HUES48 (cell line): ENCODE measurements at regions not wholly inside any gene's neighbourhood (a gene's known extent, or its start where the extent isn't known, plus 50 kb on each side); places are given as distances from the start of the nearest gene placed in this dataset.

Source experiments
- H3K27ac ChIP-seq: one replicate; pipeline ENCODE4 v1.7.0; 2013; ENCODE audit warnings: low read depth, low read length, inconsistent platforms
- H3K27me3 ChIP-seq: 2 replicates; pipeline ENCODE4 v1.6.1; 2013; ENCODE audit warnings: mild to moderate bottlenecking, low read length; ENCODE audit not compliant: control insufficient read depth, insufficient read depth
- H3K36me3 ChIP-seq: 2 replicates; pipeline ENCODE4 v1.6.1; 2013; ENCODE audit warnings: low read length; ENCODE audit not compliant: control insufficient read depth, insufficient read depth
- H3K4me1 ChIP-seq: 2 replicates; pipeline ENCODE4 v1.6.1; 2013; ENCODE audit warnings: mild to moderate bottlenecking, low read length; ENCODE audit not compliant: control insufficient read depth, insufficient read depth
- H3K4me3 ChIP-seq: 2 replicates; pipeline ENCODE4 v1.5.1; 2013; ENCODE audit warnings: mild to moderate bottlenecking, low read depth, low read length
- H3K9ac ChIP-seq: 2 replicates; pipeline ENCODE4 v1.6.1; 2013; ENCODE audit warnings: mild to moderate bottlenecking, low read depth, low read length, moderate library complexity
- H3K9me3 ChIP-seq: 2 replicates; pipeline ENCODE4 v1.6.1; 2013; ENCODE audit warnings: low read length; ENCODE audit not compliant: control insufficient read depth, insufficient read depth

- no peaks in the 10 kb centered on the region for H3K9me3 ChIP-seq
- H3K9ac ChIP-seq: no peak overlapping the region
- H3K36me3 ChIP-seq: no peaks in the 10 kb centered on the region
- H3K4me1 ChIP-seq: no peaks in the 10 kb centered on the region
- H3K27ac ChIP-seq: no peak overlapping the region
- H3K27me3 ChIP-seq: no peaks in the 10 kb centered on the region
- H3K4me3 ChIP-seq: no peak overlapping the region
Observed at GRCh38 chr10:8576911-8577310, 522.4 kb downstream of the GATA3 start.

- H3K4me1 ChIP-seq: no peaks in the 10 kb centered on the region
- H3K36me3 ChIP-seq: no peaks in the 10 kb centered on the region
- H3K27me3 ChIP-seq: no peaks in the 10 kb centered on the region
- H3K27ac ChIP-seq: no peak overlapping the region
- H3K9ac ChIP-seq: no peak overlapping the region
- no peak overlapping the region for H3K4me3 ChIP-seq
- no peaks in the 10 kb centered on the region for H3K9me3 ChIP-seq
Observed at GRCh38 chr10:8577686-8578085, 523.2 kb downstream of the GATA3 start.

- H3K27me3 ChIP-seq: no peaks in the 10 kb centered on the region
- H3K9me3 ChIP-seq: no peaks in the 10 kb centered on the region
- no peaks in the 10 kb centered on the region for H3K4me1 ChIP-seq
- no peaks in the 10 kb centered on the region for H3K36me3 ChIP-seq
- H3K9ac ChIP-seq: no peak overlapping the region
- no peak overlapping the region for H3K4me3 ChIP-seq
- no peak overlapping the region for H3K27ac ChIP-seq
Observed at GRCh38 chr10:8581521-8582225, 527.2 kb downstream of the GATA3 start.

GRCh38 chr10:8583096-8583495, 528.6 kb downstream of the GATA3 start:
- H3K36me3 ChIP-seq: no peaks in the 10 kb centered on the region
- no peak overlapping the region for H3K9ac ChIP-seq
- H3K9me3 ChIP-seq: no peaks in the 10 kb centered on the region
- no peaks in the 10 kb centered on the region for H3K27me3 ChIP-seq
- no peak overlapping the region for H3K4me3 ChIP-seq
- H3K27ac ChIP-seq: no peak overlapping the region
- H3K4me1 ChIP-seq: no peaks in the 10 kb centered on the region

GRCh38 chr10:8584666-8585065, 530.2 kb downstream of the GATA3 start:
- Histone ChIP-seq H3K4me3 (no peak overlapping the region), H3K27ac (no peak overlapping the region), H3K36me3 (no peaks in the 10 kb centered on the region), H3K9ac (no peak overlapping the region), H3K4me1 (no peaks in the 10 kb centered on the region), H3K9me3 (no peaks in the 10 kb centered on the region), H3K27me3 (no peaks in the 10 kb centered on the region)

GRCh38 chr10:8586504-8586903, 532.0 kb downstream of the GATA3 start:
- Histone ChIP-seq H3K4me1 (no peaks in the 10 kb centered on the region), H3K9me3 (no peaks in the 10 kb centered on the region), H3K9ac (no peak overlapping the region), H3K4me3 (no peak overlapping the region), H3K36me3 (no peaks in the 10 kb centered on the region), H3K27me3 (no peaks in the 10 kb centered on the region), H3K27ac (no peak overlapping the region)

- Histone ChIP-seq H3K4me1 (no peaks in the 10 kb centered on the region), H3K9ac (no peak overlapping the region), H3K4me3 (no peak overlapping the region), H3K36me3 (no peaks in the 10 kb centered on the region), H3K27me3 (no peaks in the 10 kb centered on the region), H3K27ac (no peak overlapping the region), H3K9me3 (no peaks in the 10 kb centered on the region)
Observed at GRCh38 chr10:8588135-8588534, 533.6 kb downstream of the GATA3 start.

GRCh38 chr10:8590518-8590917, 536.0 kb downstream of the GATA3 start:
- no peaks in the 10 kb centered on the region for H3K27me3 ChIP-seq
- no peak overlapping the region for H3K27ac ChIP-seq
- H3K4me3 ChIP-seq: no peak overlapping the region
- no peaks in the 10 kb centered on the region for H3K9me3 ChIP-seq
- no peak overlapping the region for H3K9ac ChIP-seq
- H3K36me3 ChIP-seq: no peaks in the 10 kb centered on the region
- H3K4me1 ChIP-seq: no peaks in the 10 kb centered on the region

- H3K9me3 ChIP-seq: no peaks in the 10 kb centered on the region
- H3K9ac ChIP-seq: no peak overlapping the region
- H3K27ac ChIP-seq: no peak overlapping the region
- no peak overlapping the region for H3K4me3 ChIP-seq
- no peaks in the 10 kb centered on the region for H3K36me3 ChIP-seq
- no peaks in the 10 kb centered on the region for H3K4me1 ChIP-seq
- H3K27me3 ChIP-seq: no peaks in the 10 kb centered on the region
Observed at GRCh38 chr10:8591640-8592039, 537.2 kb downstream of the GATA3 start.

GRCh38 chr10:8594176-8594575, 539.7 kb downstream of the GATA3 start:
- Histone ChIP-seq H3K36me3 (no peaks in the 10 kb centered on the region), H3K9me3 (no peaks in the 10 kb centered on the region), H3K27ac (no peak overlapping the region), H3K9ac (no peak overlapping the region), H3K4me1 (no peaks in the 10 kb centered on the region), H3K4me3 (no peak overlapping the region), H3K27me3 (no peaks in the 10 kb centered on the region)

- H3K9ac ChIP-seq: no peak overlapping the region
- H3K27me3 ChIP-seq: no peaks in the 10 kb centered on the region
- no peaks in the 10 kb centered on the region for H3K36me3 ChIP-seq
- H3K27ac ChIP-seq: no peak overlapping the region
- H3K9me3 ChIP-seq: no peaks in the 10 kb centered on the region
- no peaks in the 10 kb centered on the region for H3K4me1 ChIP-seq
- H3K4me3 ChIP-seq: no peak overlapping the region
Observed at GRCh38 chr10:8594711-8595110, 540.2 kb downstream of the GATA3 start.
